Activated CD8-positive, alpha-beta memory T cell treated with anti-CD3 and anti-CD28 coated beads, Interleukin-2, amount 50 U/mL, for 48 hours (primary cell): ENCODE measurements at regions not wholly inside any gene's neighbourhood (a gene's known extent, or its start where the extent isn't known, plus 50 kb on each side); places are given as distances from the start of the nearest gene placed in this dataset.
"Not testable (repeated sequence)": the region's sequence is repeated elsewhere in the genome, so short reads cannot be mapped to it uniquely, and the experiment has no call there.

Experiments
- DNase-seq: peaks from one replicate; pipeline ENCODE4 v3.0.0-alpha.2; 2020

DNA sequence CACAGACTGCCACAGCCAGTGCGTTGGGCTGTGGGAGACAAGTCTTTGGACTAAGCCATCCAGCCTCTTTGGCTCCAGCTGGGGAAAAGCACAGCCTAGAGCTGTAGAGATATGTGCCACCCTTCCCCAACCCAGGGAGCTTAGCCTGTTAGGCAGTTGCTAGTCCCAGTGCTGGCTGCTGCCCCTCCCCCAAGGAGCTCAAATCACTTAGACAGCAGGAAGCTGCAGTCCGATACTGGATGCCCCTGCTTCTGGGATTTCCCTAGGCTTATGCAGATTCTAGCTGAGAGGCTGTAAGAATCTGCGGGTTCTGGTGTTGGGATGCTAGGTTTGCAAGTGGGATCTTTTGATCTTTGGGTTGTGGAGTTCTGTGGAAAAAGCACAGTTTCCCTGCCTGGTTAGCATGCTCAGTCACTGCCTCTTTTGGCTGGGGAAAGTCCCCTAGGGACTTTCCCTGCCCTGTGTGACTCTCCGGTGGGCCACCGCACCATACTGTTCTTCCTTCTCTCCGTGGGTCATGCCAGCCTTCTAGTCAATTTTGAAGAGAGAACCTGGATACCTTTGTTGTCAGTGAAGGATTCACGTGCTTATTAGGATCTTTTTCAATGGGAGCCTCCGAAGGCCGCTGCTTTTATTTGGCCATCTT, 792.0 kb downstream of the KCNA4 start:
- no peak for DNase-seq

DNA sequence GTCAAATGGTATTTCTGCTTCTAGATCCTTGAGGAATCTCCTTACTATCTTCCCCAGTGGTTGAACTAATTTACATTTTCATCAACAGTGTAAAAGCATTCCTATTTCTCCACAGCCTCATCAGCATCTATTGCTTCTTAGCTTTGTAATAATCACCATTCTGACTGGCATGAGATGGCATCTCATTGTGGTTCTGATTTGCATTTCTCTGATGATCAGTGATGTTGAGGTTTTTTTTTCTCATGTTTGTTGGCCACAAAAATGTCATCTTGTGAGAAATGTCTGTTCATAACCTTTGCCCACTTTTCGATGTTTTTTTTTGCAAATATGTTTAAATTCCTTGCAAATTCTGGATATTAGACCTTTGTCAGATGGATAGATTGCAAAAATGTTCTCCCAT, 797.3 kb downstream of the KCNA4 start:
- DNase-seq, result not testable (repeated sequence)

DNA sequence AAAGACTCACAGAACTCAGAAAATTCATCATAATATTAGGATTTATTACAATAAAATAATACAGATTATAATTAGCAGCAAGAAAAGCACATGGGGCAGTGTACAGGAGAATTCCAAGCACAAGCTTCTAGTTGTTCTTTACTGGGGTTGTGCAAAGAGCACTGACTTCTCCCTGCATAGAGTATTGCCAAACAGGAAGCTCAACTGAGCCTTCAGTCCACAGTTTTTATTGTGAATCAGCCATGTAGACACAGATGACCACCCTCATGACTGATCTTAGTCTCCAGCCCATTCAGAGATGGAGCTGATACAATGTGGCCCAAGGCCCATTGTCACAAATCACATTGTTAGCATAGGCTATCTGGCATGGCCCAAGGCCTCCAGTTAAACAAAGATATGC, 798.9 kb downstream of the KCNA4 start:
- DNase-seq, result no peak

DNA sequence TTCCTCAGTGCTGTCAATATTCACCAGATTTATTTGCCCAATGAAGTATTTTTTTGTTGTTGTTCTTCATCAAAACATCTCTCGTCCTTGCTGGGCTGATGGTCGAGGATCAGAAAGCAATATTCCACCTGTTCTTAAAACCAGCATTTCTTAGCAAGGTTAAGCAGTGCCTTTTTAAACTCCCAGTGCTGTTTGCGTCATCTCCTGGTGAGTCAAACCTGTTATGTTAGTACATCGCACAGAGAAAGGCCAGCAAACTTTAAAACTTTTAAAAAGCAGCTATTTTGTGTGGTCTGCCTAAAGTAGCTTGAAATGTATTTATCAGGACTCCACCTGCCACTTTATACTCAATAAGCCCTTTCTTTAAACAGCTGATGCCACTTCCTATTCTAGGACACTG, 802.0 kb downstream of the KCNA4 start:
- no peak for DNase-seq

DNA sequence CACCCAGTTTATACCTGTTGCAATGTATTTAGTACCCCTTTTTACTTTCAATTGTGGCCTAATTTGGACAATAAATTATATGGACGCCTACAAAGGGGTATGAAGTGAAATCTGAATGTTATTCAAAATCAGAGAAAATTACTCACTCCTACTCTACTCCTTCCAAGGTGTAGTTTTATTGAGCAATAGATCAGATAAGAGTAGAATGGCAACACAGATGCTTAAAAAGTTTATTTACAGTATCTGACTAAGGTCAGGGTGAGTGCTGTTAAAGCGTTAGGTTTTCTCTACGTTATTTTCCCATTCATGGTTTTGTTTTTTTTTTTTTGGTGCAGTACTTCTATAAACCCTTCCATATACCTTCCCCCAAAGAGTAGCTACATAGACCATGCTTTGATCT, 805.6 kb downstream of the KCNA4 start:
- no peak for DNase-seq

DNA sequence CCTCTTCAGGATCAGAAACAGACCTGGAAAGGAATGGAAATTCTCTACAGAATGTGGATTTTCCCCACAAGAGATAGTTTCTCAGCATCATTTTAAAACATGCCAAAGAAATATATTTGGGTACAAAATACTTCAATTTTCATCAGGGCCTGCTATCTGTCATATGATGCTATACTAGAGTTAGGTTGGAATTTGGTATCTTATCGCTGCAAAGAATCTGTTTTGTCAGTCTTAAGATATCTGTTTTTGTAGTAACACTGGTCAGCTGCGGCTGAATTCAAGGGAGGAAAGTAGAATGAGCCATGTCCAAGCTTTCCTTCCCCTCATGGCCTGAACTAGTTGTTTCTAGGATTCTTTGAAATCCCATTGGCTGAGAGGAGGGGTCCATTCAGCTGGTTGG, 806.4 kb downstream of the KCNA4 start:
- DNase-seq, result no peak

DNA sequence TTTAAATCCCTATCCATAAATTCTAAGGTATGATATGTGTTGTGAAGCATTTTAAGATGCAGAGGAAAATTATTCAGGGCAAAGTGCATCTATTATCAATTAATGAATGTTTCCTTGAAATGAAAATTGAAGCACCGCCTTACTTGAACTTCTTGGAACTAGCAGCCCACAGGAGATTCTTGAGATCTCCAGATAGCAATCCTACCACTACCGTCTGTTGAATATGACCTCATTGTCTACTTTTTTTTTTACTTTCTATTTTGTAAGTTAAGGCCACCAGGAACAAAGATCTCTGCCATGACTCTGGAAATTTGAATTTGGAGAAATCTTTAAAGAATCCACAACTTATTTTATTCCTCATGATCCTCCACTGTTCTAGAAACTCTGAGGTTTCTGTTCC, 808.7 kb downstream of the KCNA4 start:
- DNase-seq, result no peak

DNA sequence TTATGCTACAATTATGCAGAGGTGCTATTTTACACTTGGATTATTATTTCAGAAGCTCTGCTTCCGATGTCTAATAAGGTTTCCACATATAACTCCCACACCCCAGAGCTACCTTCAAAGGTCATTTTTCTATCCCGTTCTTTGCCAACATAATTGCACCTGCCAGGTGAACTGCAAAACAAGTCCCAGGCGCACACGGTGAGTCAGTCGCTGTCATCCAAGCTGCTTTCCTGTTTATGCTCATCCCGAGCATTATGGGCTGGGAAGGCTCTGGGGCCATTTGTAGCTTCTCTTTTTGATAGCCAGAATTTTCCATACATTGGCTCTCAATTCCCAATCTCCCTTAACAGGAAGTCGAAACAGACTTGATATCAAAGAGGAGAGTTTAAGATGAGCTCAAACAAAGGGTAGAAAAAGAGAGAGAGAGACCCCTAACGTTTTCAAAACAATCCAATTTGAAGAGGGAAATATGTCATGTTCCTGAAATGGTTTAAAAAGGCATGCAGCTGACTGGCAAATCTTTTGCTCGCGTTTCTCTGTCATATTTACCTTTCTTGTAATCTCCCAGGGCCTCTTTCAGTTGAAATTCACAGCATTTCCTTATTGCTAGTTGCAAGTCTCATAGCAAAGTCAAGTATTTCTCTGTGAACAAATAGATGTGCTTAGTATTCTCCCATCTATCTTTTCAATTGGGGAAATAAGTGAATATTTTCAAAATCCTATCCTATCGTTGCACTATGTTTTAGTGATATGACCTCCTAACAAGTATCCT, 815.9 kb downstream of the KCNA4 start:
- no peak for DNase-seq

DNA sequence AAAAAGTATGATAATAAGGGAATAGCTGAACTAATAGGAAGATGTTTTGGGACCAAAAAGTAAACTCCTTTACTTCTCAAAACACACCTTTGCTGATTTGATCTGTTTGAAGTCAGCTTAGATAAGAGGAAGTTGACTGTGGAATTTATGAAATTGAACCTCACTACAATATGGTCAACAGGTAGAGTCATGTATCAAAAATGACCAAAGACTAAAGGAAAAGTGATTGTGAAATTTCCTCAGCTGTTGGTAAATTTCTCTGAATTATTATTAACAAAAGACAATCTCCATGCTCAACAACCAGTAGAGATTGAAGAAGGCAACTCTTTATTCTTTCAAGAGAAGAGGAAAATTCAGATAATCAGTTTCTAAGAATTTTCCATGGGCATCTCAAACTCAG, 826.5 kb downstream of the KCNA4 start:
- DNase-seq, result no peak

DNA sequence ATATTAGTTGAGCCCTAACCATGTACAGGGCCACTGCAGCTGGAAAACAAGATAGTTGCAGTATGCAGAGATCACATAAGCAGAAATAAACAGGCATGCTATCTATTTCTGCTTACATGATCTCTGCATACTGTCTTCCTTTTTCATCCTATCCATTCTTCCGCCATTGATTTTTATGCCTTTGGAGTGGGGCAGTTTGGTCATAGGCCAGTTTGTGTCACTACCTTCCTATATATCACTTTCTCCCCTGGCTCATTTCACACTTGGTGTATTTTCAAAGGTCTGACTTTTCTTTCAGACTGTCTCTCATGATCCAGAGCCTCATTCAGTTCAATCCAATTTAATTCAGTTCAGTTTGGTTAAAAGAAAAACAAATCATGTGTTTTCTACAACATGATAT, 829.6 kb downstream of the KCNA4 start:
- no peak for DNase-seq

DNA sequence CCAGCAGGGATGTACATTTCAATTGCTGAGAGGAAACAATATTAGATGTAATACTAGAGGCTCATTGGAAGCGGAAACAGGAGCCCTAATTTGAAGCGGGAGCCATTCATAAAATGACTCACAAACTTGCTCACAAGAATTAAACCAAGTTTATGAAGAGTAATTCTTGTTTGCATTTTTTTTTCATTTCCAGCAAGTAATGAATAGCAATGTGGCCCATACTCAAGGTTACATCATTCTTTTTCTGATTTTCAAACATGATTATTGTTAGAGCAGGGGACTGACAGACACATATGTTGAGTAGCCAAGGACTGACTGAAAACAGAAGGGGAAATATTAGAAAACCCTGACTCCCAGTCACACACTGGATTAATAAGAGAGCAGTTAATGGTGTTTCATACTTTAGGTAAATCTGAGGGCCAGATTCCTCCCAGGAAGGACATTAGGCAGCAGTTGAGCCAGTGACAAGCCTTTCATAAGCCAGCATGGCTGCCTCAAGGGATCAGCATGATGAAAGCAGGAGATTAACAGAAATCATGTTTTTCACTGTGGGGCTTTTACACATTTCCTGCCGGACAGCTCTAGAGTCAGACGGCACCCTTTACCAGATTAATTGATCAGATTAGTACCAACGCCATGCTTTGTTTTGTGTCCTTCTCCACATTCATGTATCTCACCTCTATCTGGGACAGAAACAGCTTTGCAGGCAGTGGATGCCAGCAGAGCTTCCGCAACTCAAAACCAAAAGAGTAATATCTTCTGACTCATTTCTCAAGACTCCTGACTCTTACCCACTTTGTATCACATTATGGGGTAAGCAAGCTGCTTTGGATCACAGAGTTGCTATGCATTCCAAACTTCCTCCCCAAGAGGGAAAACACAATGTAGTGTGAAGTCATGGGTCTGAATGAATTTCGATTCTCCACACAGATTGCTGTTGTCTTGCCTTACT, 831.6 kb downstream of the KCNA4 start:
- no peak for DNase-seq

DNA sequence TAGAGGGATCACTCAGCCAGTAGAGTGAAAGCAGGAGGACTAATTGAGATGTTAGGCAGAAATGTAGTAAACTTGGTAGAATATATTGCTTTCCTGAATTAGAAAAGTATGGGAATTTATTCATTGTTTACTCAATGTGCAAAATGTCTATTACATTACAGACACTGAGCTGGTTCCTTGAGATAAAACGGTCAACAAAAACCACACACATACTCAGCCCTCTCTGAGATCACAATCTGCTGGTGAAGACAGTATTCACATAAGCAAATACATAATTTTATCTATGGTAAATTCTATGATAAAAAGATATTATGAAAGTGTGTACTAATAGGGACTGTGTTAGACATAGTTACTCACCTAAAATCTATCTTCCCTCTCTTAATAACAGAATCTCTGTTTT, 833.5 kb downstream of the KCNA4 start:
- DNase-seq, result no peak

DNA sequence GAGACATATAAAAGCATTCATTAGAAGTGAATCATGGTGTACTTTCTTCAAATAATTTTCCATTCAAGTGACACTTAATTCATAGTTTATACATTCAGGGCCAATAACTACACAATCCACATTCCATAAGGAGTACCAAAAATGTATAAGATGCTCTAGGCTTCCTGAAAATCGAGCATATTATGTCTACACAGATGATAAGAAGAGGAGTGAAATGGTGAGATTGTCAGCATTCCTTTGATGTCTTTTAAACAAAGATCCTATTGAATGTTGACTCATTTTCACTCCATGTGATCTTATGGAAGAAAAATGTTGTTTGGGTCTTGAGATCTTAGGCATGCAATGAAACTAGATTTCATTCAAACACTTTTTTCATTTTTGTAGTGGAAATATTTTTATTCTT, 843.2 kb downstream of the KCNA4 start:
- no peak for DNase-seq

DNA sequence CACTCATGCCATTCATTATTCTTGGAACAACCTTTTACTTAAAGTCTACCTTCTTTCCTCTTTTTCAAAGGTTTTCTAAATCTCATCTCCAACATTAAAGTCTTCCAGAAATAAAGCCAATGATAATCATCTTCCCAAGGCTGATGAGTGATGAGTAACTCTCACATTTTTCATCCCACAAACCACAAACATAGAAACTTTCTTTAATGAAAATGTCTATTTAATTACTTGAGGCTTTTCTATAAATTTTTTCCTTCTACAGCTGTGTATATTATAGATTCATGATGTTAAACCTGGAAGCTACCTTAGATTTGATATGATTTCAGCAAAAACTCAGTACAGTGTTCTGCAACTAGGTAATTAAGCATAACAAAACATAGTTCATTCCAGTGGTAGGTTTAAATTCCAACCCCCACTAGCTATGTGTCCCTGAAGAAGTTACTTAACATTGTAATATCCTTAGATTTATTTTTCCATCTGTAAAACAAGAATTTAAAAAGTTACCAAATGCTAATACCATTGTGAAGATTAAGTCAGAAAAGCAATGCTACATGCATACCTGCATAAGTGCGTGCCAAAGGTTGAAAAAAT, 845.4 kb downstream of the KCNA4 start:
- DNase-seq, result no peak

DNA sequence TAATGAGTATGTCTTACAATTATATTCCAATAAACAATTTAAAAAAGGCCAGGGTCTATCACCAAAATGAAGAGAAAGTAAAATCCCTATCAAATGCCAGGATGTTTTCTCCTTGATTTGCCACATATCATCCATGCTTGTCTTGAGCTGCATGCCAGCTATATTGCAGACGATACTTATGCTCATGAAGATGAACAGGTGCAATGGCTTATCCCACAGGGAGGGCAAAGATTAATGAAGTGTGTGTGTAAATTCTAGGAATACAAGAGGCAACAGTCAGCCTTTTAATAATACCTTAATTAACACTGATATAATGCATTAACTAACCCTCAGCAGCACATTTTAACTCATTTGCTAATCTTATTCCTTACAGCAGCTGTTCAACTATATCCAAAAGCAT, 850.5 kb downstream of the KCNA4 start:
- DNase-seq, result no peak

DNA sequence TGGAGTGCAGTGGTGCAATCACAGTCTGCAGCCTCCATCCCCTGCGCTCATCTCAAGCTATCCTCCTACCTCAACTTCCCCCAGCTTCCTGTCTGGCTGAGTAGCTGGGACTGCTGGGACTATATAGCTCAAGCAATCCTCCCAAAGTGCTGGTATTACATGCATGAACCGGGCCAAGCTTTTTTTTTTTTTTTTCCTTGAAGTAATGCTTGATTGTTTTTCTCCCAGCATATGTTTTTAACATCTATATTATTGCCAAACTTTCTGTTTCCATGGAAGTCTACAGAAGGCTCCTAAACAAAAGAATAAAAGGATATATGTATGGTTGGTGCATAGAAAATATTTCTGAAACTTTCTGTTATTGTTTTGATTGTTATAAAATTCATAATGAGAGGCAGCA, 853.6 kb downstream of the KCNA4 start:
- no peak for DNase-seq

DNA sequence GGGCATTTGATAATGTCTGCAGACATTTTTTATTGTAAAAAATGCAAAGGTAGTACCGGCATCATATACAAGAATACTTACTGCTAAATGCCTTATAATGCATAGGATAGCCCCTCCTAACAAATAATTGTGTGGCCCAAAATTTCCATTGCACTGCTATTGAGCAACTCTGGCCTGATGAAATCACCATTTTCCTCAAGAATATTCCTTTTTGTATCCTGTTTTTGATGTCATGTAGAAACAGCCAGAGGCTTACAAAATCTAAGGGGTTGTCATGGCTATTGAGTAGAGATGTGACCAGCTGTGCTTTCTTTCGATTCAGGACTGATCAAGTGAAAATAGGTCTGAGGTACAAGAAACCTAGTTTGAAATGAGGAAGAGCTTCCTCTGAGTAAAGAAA, 854.3 kb downstream of the KCNA4 start:
- DNase-seq, result no peak

DNA sequence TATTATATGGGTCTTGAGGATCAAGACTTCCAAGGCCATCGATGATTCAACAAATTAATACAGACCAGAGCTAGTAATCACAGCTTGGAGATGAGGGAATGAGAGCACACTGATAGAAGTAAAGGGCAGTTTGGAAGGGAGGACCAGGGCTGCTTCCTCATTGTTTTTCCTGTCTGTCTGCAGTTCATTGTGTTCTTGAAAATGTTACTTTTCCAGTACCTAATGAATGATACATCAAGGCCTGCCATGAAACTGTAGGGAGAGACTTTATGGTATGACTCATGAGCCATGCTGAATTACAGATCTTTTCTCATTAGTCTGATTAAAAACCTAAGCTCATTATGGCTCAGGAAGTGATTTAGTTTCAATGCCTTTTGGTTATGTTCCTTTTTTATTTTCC, 855.6 kb downstream of the KCNA4 start:
- no peak for DNase-seq

DNA sequence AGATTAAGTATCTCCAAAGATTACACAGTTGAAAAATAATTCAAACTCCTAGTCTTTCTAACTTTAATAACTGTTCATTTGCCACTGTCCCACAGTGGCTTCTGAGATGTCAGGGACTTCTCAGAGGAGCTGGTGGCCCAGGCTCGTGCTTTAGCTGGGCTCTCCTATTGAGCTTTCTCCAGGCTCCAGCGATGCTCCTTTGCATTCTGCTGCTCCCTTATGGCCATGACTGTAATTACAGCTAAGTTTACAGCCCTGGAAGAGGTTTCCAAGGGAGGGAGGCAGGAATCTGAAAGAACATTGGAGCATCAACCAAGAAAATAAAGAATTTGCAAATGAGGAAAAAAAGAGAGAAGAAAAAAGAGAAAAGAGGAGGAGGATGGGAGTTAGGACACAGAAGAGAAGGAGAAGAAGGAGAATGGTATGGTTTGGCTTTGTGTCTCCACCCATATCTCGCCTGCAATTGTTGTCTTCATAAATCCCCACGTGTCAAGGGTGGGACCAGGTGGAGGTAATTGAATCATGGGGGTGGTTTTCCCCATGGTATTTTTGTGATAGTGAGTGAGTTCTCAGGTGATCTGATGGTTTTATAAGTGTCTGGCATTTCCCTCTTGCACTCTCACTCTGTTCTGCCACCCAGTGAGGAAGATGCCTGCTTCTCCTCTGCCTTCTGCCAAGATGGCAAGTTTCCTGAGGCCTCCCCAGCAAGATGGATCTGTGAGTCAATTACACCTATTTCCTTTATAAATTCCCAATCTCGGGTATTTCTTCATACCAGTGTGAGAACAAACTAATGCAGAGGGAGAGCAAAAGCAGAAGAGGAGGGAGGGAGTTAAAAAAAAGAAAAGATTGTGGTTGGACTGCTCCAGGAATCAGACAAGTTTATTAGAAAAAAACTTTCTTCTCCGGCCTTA, 857.0 kb downstream of the KCNA4 start:
- no peak for DNase-seq

DNA sequence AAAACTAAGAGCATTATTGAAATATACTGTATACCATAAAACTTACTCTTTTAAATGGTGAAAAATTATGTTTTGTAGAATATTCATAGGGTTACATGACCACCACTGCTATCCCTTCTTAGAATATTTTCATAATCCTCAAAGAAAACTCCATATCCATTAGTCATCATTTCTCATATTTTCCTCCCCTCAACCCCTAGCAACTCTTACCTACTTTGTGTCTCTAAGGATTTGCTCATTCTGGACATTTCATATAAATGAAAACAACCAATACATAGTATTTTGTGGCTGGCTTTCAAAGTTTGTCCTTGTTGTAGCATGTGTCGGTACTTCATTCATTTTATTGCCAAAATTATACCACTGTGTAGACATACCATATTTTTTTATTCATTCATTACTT, 863.8 kb downstream of the KCNA4 start:
- no peak for DNase-seq

DNA sequence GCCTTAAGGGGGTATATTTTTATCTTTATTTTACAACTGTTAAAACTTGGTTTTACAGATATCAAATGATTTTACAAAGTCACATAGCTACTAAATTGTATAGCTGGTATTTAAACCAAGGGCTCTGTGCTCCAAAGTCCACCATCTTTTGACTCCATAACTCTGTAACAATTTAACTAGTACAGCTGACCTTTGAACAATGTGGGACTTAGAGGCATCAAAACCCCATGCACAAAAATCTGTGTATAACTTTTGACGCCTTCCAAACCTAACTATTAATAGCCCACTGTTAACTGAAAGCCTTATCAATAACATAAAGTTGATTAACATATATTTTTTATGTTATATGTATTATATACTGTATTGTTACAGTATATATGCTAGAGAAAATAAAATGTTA, 874.3 kb downstream of the KCNA4 start:
- not testable (repeated sequence) for DNase-seq

DNA sequence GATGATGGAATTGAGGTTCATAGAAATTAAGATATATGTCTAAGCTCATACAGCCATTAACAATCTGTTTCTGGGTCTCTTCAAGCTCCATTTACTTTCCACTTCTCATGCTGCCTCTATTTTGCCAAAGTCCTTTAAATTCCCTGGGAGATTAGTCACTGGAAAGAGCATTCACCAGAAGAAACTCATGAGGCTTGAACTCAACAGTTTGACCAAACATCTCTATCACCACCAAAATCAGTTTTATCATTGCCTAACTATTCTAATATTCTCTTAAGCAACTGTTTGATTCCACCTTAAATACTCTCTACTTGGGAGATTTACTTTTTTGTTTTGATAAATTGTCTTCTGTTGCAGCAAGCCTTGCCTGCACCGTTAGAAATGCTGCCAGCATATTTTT, 881.3 kb downstream of the KCNA4 start:
- no peak for DNase-seq
